NCI-H82 treated with DMSO at 0.1 percent for 48 hours (cell line): ENCODE measurements at regions not wholly inside any gene's neighbourhood (a gene's known extent, or its start where the extent isn't known, plus 50 kb on each side); places are given as distances from the start of the nearest gene placed in this dataset.

Source experiments
- DNase-seq: peaks from one replicate; lab custom pipeline; 2025; ENCODE audit not compliant: unreplicated experiment; lab: John Stamatoyannopoulos, UW

DNA sequence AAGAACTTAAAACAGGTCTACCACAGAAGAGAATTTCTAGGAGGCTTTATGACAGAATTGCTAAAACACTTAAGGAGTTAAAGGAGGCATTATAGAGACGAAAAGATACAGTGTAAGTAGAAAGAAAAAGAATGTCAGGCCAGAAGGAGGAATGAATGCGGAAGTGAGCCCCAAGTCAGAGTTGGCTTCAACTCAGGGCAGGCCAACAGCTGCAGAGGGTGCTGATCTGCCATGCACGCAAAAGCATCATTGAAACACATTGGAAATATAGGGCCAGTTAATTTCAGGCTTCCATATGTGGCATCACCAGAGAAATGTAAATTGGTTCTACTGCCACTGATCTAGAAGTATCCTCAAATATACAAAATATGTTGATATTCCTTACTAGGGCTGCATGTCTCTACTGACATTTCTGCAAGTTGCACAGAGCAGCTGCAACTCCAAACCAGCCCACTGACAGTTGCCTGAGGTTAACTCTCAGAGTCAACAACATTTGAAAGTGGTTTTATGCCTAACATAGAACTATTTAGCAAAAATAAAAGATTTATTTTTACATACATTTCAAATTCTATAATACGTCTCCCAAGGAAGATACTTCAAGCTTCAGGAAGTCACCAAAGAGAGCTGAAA lies 324.1 kb downstream of the C11orf87 start:
- no peak for DNase-seq

DNA sequence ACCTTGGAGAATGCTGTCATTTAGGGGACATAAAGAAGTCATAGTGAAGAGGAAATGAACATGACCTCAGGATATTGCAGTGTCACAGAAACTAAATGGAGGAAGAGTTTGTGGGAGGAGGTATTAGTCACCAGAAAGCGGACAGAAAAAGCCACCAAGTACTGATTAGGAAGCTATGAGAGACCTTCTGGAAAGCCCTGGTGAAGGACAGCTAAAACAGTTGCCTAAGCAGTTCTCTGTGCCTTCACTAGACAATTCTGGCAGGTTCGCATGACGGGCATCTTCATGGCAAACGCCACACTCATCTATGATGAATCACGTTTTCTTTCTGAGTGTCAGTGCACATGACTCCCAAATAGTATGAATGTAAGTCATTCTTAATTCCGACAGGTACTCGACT lies 325.8 kb downstream of the C11orf87 start:
- DNase-seq = no peak

DNA sequence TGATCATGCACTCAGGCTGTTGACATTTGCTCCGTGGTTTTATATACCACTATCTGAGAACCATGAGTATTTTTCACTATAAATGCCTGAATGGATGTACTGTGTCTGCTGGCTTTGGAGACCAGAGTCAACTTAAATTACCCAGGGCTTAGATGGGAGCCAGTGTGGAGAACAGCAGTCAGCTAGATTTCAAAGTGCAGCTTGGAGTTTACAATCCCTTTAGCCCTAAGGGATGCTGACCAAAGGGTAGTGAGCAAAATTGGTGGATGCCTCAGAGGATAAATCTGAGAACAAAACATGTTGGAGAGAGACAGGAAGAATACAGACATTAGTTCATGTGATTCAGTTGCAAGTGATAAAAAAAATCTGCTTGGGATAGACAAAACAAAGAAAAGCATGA lies 327.5 kb downstream of the C11orf87 start:
- no peak for DNase-seq

DNA sequence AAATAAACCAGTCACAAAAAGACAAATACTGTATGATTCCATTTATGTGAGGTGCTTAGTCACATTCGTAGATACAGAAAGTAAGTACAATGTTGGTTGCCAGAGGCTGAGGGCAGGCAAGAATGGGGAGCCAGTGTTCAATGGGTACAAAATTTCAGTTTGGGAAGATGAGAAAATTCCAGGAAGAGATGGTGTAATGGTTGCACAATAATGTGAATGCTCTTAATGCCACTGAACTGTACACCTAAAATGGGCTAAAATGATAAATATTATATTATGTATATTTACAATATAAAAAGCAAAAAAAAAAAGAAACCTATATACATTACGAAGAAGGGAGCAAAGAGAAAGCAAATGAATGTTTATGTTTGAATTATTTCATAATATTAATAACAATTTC lies 329.0 kb downstream of the C11orf87 start:
- DNase-seq = no peak

DNA sequence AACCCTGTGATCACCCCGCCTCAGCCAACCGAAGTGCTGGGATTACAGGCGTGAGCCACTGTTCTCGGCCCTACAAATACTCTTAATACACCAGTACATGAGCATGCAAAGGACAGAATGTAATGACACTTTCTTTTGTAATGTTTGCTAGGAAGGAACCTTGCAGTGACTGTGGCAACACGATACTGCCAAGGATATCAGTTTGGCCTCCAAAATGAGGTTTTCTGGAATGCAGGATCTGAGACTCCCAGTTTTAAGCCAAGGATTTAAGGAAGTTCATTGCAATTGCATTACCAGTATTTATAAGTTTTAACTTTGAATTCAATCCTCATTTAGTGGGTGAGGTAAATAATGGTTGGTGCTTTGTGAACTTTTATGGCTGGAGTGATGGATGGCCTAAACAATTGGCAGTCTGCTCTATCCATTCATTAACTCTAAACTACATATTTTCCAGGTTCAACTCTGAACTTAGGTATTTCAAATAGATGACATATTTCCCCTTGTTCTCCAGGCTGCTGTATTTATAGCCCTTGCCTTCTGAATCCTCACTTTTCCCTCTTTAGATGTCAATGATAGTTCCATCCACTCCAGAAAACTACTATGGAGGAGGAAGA lies 330.3 kb downstream of the C11orf87 start:
- DNase-seq = no peak

DNA sequence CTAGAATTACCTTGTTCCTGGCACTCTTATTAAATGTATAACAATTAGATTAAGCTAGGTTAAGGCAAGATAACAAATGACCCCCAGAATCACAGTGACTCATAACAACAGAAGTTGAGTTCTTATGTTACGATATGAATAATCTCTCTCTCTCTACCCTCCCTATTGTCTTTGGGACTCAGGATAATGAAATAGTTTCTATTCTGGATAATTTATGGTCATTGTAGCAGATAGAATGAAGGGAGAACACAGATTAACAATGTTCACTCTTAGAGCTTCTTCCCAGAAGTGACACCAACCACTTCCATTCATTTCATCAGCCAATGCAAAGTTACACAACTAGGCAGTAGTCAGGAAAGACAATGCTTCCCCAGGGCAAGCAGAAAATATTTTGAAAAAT lies 334.5 kb downstream of the C11orf87 start:
- DNase-seq = no peak

DNA sequence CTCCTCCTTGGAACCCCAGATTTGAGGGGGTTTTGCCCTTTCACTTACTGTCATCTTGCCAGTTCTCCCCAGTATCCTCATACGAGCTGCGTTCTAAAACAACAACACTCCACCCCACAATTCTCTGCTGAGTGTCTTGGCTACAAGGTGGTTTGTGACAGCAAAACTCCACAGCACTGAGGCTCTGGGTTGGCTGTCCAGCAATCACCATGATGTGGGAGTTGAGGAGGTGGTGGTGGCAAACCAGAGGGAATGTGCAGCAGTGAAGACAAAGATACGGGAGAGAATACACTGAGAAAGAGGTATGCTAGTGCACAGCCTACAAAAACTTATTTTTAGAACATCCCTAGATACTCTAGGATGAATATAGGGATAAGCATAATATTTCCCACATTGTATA lies 335.0 kb downstream of the C11orf87 start:
- no peak for DNase-seq

DNA sequence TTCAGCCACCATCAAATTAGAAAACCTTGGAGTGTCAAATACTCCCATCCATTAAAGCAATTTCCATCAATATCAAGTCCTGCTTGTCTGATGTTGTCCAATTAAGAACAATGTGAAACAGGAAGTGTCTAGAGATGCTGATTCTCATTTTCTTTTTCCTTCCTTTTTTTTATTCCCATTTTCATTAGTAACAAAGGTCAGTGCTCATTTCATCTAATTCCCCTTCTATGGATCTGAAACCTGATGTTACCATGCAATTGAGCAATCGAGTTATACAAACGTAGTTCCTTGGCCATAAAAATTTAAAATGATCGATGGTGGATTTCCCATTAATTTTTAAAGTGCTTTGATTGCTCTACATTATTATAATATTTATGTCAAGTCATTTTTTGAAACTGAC lies 330.6 kb upstream of the ZC3H12C start:
- no peak for DNase-seq

DNA sequence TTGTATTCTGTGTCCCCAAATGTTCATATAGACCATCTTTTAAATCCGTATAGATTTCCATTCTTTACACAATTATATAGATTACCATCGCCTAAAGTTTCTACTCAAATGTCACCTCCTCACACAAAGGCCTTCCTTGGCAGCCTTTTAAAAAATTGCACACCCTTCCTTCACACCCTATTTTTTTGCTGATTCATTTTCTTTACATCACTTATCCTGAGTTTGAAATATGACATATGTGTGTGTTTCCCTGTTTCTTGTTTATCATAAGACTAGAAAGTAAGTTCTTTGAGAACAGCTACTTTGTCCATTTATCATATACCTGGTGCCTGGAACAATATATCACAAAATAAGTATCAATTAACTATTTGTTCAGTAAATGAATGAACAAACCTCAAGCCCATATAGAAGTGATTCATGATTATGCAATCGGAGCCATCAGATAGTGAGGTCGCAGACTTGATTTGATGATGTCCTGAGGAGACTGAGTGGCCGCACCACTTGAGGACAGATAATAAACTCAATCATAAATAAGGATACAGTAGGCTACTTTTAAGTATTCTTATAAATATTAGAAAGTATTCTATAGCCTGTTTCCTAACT lies 327.4 kb upstream of the ZC3H12C start:
- DNase-seq = no peak

DNA sequence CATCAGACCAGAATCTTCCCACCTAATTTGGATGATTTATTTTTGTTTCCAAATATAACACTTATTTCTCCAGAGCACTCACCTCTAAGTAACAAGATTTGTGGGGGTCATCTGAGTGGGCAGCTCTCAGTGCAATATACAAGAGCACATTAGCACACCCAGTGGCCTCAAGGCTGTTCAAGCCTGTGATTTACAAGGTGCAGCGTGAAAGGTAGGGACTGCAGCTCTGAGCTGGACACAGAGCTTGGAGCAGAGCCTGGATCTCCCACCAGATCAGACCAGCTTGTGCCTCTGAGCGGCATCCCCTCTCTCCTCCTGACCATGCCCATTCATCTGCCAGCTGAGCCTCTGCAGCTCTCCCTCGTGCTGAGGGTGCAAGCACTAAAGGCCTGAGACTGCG lies 323.3 kb upstream of the ZC3H12C start:
- no peak for DNase-seq

DNA sequence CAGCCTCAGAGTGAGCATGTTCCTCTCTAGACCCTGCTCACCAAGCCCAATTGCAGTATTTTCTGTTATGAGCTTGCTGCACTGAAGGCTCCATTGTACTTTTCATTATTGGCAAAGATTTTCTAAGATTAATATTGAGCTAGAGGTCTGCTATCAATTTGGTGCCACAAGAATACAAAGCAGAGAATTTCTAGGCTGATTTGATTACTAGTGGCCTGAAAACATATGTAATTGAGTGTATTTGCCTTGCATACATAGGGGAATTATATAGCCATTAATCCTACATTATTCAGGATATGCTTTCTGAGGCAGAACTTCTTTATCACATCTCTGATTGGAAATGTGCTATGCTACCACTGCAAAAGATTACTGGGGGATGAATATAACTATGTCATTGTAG lies 322.9 kb upstream of the ZC3H12C start:
- no peak for DNase-seq

DNA sequence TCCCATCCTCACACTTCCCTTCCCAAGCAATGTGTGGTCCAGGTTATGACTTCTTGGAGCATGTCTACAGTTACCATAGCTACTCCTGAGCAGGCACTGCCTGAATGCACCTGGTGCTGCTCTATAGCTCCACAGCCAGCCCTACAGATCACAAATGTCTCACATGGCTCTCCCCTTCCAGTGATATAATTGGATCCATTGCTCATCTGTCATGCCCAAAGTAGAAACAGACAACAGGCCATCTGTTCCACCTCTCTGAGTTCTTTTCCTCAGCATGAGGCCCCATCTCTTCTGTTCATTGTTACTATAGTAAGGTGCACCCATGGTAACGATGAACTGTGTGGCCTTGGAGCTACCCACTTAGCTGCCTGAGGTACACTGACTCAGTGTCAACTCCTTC lies 320.3 kb upstream of the ZC3H12C start:
- DNase-seq = peak; percentile 91

DNA sequence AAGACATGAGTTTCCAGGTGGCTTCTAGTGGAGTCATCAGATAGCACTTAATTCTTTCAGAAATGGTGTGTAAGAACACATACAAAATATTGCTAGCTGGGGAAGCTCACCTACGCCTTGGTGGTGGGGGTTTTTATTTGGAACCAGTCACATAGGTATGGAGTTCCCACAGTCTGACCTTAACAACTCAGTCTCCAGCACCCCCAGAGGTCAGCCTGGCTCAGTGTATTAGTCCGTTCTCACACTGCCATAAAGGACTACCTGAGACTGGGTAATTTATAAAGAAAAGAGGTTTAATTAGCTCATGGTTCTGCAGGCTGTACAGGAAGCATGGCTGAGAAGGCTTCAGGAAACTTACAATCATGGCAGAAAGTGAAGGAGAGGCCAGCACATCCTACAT lies 317.5 kb upstream of the ZC3H12C start:
- DNase-seq = no peak

DNA sequence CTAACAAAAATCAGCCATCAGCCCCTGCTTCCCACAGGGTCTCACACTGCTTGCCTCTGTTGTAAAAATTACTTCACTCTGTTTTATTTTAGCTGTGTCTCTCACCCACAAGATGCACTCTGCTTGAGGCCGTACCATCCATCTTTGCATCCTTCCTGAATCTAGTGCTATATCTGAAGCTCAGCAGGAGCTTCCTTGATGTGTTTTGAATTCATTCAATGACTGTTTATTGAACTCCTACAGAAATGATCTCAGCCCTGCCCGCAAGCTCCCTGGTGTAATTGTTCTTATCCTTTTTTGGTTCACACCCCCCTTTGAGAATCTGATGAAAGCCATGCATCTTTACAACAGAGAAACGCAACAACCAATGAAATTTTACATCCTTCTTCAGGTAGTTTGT lies 310.2 kb upstream of the ZC3H12C start:
- no peak for DNase-seq

DNA sequence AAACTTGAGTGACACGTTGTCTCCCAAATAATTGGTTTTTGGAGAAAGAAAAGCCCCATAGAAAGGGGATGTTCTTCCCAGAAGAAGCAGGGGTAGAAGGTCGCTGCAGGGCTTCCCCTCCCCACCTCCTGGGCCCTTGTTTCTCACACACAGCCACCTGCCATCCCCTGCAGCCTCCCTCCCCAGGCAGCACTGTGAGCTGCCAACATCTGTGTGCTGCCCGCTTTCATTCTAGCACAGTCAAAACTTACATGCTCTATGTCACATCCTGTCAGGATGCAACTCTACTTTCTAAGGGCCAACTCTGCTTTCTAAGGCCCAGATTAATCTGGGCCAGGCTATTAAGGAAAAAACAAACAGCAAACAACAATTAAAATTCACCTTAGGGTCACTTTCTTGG lies 309.4 kb upstream of the ZC3H12C start:
- DNase-seq = no peak

DNA sequence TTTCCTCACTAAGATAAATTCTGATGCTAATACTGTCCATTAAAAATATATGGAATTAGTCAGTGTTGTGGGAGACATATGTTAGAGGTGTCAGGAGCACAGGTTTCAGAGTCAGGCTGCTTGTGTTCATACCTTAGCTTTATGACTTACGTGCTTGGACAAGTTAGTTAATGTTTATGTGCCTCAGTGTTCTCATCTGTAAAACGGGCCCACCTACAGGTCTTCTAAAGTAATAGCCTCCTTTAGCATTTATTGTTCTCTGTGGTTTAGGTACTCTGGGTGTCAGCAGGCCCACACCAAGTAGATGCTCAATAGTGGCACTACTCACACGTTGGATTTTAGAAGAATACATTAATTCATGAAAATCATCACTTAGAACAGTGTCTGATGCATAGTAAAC lies 308.7 kb upstream of the ZC3H12C start:
- no peak for DNase-seq

DNA sequence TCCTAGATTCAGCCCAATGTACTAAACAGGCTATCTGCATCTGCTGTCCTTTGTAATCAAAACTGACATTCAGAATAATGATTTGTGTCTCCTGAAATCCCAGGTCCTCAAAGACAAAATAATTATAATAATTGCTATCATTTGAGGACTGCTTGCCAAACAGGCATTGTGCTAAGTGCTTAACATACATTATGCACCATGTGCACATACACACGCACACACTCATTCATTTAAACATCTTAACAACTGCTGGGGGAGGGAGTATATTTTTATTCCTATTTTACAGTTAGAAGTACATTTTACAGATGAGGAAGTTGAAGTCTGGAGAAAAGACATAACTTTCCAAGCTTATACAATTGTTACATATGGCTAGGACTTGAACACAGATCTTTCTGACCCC lies 308.0 kb upstream of the ZC3H12C start:
- DNase-seq = no peak

DNA sequence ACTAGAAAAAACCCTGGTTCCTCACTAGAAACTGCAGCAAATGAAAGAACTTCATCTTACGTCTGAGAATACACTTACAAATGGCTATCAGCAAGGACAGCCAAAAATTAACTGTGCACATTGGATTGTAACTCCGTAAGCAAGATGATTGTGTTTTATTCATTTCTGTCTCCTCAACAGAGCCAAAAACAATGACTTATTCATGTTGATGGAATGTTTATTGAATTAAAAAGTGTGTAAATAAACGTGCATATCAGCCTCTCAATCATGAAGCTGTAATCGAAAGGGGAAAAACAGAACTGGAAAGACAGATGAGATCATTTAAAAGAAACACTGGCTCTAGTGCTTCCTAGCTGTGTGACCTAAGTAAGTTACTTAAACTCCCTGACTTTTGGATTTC lies 307.5 kb upstream of the ZC3H12C start:
- DNase-seq = no peak

DNA sequence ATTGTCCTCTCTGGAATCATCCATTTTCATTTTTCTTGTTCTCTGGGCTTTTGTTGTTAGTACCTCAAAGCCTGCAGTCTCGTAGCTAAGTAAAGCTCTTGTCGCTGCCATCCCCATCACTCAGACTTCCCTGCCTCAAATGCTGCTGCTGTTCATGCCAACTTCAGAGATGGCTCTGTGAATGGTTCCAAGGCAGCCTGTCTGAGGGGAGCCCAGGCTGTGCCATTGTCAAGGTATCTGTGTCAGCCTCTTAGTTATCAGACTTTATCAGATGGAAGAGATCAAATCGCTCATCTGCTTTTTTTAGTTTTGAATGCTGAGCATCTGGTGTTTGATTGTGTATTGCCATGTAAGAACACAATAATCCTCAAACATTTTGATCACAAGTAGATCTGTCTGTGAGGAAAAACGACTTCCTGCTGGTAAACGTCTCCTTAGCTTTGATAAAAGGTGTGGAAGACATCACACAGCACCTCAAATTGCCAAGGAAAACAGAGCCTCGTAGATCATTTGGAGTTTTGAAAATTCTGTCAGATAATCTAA lies 304.2 kb upstream of the ZC3H12C start:
- no peak for DNase-seq

DNA sequence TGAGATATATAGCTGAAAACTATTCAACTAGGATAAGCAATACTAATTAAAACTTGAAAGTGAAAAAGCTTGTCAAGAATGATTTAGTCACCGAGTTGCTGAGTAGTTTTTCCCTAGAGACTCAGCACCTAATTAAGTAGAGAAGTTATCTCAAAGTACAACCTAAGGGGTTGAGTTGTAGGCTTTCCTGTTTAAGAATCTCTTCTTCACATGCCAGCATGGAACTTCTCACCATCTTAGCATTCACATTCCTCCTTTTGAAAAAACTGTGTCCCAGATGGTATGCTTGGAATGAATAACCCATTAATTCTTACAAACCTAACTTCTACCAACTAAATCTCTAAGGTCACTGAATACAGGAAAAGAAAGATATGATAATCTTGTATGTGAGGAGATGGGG lies 303.3 kb upstream of the ZC3H12C start:
- no peak for DNase-seq

DNA sequence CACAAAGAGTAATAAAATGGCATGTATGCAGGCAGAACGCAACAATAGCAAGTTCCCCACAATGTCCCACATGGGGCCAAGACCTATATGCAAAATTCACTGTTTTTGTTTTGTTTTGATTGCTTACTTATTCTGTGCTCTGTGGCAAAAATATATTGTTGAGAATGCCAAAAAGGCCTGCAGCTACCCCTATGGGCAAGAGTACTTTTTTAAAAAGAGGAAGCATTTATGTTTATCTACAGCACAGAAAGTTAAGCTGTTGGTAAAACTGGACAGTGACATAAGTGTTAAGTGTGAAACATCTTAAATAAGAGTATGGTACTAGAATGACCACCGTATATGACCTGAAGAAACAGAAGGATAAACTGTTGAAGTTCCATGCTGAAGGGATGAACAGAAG lies 301.9 kb upstream of the ZC3H12C start:
- DNase-seq = no peak

DNA sequence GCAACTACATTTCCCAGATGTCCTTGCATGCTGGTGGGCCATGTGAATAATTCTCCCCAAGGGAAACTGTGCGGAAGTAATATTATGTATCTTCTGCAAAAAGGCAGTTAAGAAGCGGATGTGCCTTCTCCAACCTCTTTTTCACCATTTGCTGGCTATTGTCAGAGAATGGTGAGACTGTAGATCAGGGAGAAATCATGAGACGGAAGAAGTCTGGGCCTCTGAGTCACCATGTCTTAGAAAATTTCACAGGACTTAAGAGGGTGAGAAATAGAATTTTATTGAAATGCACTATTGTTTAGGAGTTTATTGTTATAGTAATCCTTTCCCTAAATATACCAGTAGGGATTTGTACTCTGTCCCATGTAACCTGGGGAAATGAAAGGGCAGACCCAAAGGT lies 298.7 kb upstream of the ZC3H12C start:
- DNase-seq = no peak

DNA sequence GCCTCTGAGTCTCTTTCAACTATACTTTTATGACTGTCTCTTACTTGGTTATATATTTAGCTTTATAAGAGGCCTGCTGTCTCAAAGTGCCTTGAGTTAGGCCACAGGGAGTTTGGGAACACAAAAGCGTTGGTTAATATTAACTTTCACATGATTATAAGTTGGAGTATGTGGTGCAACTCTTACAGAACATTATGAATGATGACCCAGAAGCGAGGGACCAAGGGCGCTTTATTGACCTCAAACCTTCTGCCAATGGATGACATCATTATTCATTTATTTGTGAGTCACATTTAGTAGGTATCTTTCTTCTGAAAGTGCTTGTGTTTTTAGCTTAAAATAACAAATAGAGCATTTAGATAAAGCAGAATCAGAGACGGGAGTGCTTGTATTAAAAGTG lies 298.0 kb upstream of the ZC3H12C start:
- no peak for DNase-seq
